ENCODE measurements at regions not wholly inside any gene's neighbourhood (a gene's known extent, or its start where the extent isn't known, plus 50 kb on each side); places are given as distances from the start of the nearest gene placed in this dataset.

DNA sequence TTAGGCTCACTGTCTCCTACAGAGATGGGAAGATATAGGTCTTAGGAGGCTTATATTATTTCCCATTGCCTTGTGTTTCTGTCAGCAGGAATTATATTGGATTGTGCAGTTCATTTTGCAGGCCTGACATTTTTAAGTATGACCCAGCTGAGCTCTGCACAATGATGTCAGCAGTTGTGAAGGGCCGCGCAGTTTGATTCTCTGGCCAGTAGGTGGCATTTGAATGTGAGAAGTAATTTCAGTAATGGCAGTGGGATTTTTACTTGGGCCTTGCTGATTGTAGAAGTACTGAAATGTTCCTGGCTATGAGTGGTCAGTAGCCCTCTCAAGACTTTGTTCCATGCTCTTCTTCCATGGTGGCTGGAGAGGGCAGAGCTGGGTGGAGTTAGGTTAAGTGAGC lies 247.2 kb upstream of the MTMR8 start:
- Mint-ChIP-seq H3K4me1 (ENCODE audit: low read depth) (no peaks in the 10 kb centered on the region), H3K27ac (no peak overlapping the region), H3K9me3 (peaks cover 1% of the 10 kb centered on the region), H3K4me3 (no peak overlapping the region), H3K36me3 (ENCODE audit: low read depth) (no peaks in the 10 kb centered on the region), H3K27me3 (ENCODE audit: insufficient read depth) (no peaks in the 10 kb centered on the region)
- no peak for DNase-seq (ENCODE audit: low spot score)
- intact Hi-C loops (cut with micrococcal nuclease): no loop called here

All from activated T-helper 1 cell treated with anti-CD3 and anti-CD28 coated beads, Interleukin-12 subunit alpha, Interleukin-12 subunit beta, Interleukin-2, Interleukin-4 antibody, amounts not matched to agents 30 ng/mL and 10 ng/mL and 1 ng/mL, durations not matched to agents 14 hours and 24 hours and 36 hours (primary cell).